ENCODE measurements at regions not wholly inside any gene's neighbourhood (a gene's known extent, or its start where the extent isn't known, plus 50 kb on each side); places are given as distances from the start of the nearest gene placed in this dataset.

DNA sequence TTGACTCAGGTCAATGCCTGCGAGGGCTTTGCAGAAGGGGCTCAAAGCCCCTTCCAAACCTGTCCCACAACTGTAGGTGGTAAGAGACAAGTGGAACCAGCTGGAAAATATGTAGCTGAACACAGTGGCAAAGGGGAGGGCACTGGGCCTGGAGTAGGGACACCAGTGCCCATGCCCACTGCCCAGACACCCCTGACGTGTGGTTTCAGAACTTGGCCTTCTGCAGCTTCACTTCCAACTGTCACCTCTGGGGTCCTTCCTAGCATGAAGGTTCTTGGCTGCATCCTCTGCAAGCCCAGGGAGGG lies 233.1 kb upstream of the IRX1 start:
- no peak for DNase-seq (ENCODE audit: low read depth)

DNA sequence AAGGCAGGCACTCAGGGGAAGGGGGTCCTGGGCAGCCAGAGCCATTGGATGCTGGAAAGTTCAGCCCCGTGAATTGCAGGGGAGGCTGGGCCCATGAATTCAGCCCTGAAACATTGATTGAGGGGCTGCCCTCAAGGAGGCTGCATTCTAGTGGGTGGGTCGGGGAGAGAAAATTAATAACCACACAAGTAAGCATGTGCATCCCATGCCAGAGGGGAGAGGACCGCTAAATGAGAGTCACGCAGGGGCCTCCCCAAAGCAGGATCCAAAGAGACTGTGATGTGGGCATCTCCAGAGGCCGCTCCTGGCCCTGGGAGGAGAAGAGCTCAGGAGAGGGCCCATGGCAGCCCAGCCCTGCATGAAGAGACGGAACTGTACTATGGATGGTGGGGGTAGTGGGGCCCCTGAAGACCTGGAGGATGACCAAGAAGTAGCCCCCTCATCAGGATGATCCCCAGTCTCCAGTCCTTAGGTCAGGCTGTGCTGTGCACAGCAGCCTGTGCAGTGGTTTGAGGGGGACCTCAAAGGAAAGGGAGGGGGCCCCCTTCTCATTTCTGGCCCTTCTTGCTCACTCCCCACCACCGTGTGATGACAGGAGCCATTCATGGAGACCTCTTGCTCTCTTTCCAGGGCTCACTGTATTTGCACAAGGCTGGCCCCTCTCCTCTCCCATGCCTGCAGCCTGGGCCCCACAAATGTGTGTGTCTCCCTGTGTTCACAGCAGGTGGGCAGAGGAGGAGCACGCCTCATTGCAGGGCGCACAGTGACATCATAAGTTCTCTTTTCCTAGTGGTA lies 233.6 kb upstream of the IRX1 start:
- no peak for DNase-seq (ENCODE audit: low read depth)

DNA sequence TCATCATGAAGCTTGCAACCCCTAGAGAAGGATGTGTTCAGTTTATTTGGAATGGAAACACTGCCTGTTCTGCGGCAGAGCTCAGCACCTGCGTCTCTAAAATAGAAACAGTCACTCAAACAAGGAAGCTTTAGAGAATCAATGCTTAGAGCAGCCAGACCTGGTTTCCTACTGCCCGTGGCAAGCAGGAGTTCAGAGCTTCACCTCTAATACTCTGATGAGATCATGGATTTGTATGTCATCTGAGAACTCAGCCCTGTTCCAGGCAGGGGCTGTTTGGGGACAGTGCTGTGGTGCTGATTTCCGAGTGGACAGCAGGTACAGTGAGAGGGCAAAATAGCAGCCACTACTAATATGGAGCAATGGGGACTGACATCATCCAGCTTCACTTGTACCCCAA lies 236.0 kb upstream of the IRX1 start:
- no peak for DNase-seq (ENCODE audit: low read depth)

DNA sequence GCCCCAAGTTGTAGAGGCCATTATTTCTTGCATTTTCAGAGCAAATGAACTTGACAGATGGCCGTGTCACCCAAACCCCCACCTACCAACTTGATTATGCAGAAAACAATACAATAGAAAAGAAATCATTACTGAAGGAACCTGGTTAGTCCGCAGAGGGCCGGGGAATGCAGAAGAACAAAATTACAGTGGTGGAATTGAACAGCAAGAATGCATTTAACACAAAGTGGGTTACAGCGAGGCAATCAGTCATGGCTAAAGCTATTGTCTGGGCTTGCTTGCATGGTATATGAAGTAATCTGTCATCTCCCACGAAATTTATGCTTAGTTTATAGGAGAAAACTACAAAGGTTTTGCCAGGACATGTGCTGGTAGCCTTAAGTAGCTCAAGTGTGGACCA lies 238.3 kb upstream of the IRX1 start:
- DNase-seq (ENCODE audit: low read depth), result no peak

DNA sequence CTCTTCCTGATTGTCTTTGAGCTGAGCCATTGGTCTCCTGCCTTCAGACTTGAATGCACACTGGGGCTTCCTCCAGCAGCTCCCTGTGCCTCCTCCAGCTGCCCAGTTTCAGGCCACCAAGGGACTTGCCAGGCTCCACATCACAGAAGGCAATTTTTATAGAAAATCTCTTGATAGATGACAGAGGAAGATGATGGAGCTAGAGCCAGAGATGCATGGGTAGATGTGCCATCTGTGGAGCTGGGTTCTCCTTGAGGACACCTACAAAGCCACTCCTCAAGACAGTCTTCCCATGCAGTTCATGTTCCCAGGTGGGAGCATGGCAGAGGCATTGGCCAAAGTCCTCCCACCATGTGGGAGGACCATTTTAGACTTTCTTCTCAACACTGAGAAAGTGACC lies 239.6 kb upstream of the IRX1 start:
- no peak for DNase-seq (ENCODE audit: low read depth)

DNA sequence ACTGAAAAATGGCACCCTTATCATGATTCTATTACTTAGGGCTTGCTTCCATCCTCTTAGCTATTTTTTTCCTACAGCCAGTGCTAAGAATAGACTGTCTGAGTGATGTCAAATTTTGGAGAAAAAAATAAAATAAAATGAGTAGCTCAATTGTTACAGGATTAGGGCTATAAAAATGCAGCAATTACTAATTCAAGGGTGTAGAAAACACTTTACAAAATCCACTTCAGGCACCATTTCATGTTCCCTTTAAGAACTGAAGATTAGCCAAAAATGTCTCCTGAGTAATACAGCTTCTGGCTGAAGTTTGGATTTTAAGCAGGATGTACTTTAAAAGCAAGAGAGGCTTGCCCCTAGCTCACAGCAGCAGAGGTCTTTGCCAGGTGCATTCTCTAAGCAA lies 240.5 kb upstream of the IRX1 start:
- no peak for DNase-seq (ENCODE audit: low read depth)

DNA sequence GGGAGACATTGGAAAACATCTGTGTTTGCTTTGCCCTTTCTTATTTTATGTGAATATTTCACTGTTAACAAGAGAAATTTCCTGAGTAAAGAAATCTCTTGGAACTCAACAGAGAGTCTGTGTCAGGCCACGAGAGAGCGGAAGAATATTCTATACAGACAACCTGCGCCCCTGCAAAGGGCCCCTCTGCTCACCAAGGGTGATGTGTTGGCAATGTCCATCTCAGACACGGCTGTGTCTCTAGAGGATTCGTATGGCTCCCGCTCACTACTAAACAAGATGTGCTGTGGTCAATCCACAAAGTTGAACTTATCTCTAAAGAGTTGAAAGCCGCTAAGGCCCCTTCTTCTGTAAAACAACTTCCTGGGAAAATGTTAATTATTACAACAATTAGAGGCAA lies 241.0 kb upstream of the IRX1 start:
- no peak for DNase-seq (ENCODE audit: low read depth)

DNA sequence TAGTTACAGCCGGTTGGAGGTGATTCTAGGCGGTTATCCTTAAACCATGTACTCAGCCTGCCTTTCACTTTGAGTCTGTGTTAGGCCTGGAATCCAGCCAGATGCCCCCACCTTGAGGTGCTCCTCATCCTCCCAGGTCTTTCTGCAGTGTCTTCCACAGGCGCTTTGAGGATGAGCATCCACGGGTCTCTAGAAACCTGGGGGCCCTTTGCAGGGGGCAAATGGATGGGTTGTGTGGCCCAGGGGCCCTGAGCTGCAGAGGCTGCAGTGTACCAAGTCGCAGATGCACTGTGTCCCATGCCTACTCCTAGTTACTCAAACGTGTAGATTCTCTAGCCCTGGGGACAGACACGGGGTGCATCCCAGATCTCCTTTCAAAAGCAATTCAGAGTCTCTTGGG lies 242.1 kb upstream of the IRX1 start:
- no peak for DNase-seq (ENCODE audit: low read depth)

DNA sequence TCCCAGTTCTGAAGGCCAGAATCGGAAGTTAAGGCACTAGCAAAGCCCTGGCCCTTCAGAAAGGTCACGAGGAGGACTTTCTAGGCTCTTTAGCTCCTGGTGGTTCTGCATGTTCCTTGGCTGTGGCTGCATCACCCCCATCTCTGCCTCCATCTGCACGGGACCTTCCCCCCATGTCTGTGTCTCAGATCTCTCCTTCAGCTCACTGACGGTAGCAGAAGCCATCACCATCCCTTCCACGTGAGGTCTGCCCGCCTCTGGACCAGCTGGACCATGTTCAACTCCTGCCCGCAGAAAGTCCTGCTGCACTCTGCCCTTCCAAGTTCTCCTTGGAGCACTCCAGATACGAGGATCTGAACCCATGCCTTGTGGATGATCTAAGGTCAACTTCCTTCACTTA lies 242.9 kb upstream of the IRX1 start:
- DNase-seq (ENCODE audit: low read depth), result no peak

DNA sequence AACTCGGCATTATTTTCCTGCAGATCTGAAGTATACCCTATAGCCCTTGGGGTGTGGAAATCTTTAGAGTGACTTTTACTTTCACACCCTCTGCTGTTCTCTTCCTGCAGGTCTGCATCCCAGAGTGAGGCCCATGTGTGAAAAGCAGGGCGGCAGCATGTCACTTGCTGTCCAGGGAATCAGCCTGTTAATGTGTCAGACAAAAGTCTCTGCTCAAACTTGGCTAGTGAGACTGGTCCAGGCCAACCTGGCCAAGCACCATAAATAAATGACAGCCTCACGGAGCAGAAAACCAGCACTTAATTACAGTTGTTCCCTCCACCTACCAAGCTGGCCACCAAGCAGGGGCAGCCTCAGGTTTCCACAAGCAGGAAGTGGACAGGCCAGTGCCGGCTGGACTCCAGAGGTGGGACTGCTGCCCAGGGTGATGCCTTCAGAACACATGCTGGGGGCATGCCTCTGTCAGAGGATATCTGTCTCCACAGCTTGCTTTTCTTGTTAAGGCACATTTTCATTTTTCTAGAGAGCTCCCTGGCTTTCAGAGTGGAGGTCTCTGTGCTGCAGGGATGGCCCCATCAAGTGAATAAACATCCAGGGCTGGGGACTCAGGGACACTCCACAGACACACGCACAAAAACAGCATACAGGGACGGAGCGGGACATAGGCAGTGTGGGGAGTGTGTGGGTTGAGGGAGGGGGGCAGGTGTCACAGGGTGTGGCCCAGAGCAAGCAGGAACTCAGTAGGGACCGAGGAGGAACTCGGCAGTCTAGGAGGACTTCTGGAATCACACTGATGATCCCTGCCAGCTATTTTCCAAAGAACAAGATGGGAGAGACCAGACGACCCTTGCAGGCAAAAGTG lies 243.8 kb upstream of the IRX1 start:
- DNase-seq (ENCODE audit: low read depth), result no peak

DNA sequence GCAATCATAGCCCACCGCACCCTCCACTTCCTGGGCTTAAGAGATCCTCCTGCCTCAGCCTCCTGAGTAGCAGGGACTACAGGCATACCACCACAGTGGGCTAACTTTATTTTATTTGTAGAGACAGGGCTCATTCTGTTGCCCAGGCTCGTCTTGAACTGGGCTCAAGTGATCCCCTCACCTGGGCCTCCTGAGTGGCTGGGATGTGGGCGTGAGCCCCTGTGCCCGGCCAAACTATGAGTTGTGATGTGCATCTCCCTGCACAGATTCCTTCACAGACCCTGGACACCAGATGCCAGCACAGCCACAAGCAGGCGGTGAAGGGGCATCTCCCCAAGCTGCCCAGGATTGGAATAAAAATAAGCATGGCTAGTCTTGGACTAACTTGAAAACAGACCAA lies 244.9 kb upstream of the IRX1 start:
- DNase-seq (ENCODE audit: low read depth), result no peak

DNA sequence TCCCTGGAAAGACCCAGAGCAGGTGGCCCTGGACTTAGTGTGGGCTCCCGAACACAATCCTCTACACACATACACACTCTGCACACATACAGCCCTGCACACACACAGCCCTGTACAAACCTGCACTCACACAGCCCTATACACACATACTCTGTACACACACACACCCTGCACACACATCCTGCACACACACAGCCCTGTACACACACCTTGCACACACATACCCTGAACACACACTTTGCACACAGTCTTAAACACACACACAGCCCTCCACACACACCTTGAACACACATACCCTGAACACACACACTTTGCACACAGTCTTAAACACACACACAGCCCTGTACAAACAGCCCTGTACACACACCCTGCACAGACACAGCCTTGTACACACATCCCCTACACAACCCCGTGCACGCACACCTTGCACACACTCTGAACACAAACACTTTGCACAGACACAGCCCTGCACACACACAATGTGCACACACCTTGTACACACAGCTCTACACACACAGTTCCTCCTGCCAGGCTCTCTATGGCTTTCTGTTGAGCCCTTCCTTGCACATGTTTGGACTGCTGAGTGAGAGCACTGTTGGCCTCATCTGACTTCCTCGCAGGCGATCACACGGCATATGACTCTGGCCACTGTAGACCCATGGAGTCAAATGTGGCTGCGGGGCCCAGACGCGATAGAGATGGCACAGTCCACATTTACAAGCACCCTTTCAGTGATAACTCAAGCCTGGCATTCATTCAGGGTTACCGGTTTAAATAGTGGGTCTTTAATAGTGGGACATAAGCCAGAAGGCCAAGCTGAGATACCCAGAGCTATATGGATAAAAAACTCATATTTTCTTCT lies 245.7 kb upstream of the IRX1 start:
- no peak for DNase-seq (ENCODE audit: low read depth)

DNA sequence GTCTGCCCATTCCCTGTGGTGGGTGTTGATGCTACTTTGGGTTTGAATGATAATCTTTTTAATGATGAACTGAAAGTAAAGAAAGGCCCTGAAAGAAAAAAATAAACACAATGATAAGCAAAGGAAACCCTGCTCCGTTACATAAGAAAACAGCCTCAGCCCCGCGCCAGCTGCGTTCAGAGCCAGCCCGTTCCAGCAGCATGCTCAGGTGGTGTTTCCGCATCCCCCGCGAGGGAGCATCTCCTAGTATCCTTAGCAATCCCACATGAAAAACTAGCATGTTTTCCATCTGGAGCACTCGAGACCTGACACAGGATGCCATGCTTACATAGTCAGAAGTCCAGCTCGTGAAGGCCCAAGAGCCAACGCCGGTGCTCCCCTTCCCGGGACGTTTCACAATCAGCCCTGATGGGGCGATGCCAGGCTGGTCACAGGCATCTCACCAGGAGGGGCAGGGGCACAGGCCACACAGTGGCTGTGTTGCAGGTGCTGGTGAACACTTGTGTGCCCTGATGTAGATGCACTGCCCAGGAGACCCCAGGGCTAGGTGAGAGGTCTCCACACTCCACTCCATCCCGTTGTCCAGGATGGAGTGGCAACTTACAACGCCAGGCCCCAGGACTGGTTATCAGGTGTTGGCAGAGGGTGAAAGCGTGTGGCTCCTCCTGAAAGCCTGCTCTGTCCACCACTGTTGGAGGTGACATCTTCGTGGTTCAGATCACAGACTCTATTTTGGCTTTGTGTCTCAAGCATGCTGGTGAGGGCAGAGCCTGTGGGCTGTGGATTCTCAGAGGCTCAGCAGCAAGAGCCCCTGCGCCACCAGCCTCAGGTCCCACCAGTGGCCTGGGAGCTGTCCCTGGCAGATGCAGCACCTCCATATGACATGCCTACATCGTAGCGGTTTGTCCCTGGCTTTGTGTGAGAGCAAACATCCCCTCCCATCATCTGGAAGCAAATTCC lies 246.8 kb upstream of the IRX1 start:
- DNase-seq (ENCODE audit: low read depth), result no peak

DNA sequence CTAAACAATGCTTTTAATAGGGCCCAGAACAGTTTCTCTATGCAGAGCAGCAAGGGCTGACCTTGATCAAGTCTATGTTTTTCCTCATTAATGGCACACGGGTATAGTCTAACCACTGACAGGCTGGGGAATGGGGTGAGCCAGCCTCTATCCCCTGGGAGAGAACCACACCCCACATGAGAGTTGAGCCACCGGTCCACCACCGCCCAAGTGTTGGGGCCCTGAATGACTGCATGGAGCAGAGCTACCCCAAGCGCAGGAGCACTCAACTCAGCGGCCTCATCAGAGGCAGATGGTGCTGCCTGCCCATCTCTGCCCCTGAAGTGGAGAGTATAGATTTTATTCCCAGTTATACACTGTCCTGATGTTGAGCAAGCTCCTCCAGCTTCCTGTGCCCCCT lies 247.9 kb upstream of the IRX1 start:
- DNase-seq (ENCODE audit: low read depth), result no peak

DNA sequence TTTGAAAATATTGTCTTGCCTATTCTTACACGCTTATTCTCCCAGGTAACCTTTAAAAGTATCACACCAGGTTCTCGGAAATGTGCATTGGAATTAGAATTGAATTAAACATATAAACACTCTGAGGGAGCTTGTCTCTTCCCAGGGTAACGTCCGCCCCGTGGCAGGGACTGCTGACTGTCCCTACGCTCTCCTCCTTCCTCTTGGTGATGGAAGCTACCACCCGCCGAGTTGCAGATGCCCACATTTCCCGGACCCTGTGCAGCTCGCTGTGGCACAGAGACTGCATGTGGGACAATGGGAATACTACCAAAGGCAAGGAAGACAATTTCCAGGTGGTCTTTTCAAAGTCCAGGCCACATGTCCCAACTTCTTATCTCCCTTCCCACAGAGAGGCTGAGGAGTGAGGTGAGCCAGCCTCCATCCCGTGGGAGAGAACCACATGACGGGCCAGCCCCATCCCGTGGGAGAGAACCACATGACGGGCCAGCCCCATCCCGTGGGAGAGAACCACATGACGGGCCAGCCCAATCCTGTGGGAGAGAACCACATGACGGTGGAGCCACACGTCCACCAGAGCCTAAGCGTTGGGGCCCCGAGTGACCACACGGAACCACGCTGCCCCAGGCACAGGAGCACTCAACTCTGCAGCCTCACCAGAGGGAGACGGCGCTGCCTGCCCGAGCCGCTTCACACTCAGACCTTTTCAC lies 249.4 kb upstream of the IRX1 start:
- no peak for DNase-seq (ENCODE audit: low read depth)

DNA sequence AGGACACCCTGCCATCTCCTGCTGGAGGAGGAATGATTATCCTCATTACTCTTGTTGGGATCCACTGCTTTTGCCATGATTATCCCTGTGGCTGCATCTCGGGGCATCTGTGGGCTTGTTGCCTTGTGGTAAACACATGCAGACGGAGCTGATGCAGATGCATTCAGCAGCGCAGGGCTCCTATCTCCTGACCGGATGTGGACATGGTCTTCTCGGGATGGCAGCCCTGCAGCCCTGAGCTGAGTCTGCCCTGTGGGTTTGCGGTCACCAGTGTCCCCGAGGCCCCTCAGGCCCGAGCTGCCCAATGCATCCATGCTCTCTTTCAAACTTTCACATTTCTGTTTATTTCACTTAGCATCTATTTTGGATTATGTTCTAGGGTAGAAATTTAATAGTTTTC lies 250.4 kb upstream of the IRX1 start:
- no peak for DNase-seq (ENCODE audit: low read depth)

DNA sequence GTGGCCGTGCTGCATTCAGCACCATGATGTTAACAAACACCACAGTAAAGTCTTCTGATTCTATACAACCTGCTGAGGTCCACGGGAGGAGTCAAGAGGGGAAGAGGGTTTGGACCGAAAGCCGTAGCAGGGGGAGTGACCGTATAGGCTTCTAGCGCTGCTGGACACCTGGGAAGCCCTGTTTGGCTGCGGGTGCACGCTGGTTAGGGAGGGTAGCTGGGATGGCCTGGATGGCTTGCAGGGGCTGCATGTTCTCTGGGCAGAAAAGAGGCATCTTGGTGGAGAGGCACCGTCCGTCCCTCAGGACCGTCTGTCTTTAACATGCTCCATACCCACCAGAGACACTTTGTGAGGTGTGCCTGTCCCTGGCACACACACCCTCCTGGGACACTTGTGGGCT lies 251.0 kb upstream of the IRX1 start:
- DNase-seq (ENCODE audit: low read depth), result no peak

DNA sequence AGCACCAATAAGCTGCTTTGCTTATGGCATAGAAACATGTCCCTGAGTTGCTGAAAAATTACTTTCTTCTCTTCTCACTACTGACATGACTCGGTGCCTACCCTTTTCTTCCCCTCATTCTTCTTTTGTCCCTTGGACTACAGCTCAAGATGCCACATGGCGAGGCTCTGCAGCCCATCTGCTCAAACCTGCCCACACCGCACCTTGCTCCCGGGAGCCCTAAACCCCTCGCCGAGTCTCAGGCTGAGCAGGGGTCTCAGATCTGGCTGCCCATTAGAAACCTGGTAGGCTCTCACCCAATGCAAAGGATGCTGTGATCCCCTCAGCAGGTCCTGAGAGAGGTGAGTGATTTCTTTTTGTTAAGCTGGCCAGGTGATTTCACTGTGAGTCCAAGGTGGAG lies 251.7 kb upstream of the IRX1 start:
- no peak for DNase-seq (ENCODE audit: low read depth)

DNA sequence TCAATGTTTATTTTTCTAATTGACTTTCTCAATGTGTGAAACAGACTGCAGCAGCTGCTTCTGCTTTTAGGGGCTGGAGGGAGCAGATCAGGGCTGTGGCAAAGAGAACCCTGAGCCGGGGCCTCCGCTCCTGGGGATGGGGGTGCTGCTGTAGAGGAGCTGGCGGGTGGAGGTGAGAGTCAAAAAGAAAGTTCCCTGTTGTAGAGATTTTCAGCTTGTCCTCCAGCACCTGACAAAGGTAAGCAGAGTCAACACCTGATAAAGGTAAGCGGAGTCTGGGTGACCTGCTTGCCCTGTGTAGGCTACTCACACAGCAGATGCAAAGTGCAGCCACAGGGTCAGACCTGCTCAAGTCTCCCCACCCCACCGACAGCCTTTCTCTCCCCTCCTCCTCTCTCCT lies 252.4 kb upstream of the IRX1 start:
- DNase-seq (ENCODE audit: low read depth), result no peak

DNA sequence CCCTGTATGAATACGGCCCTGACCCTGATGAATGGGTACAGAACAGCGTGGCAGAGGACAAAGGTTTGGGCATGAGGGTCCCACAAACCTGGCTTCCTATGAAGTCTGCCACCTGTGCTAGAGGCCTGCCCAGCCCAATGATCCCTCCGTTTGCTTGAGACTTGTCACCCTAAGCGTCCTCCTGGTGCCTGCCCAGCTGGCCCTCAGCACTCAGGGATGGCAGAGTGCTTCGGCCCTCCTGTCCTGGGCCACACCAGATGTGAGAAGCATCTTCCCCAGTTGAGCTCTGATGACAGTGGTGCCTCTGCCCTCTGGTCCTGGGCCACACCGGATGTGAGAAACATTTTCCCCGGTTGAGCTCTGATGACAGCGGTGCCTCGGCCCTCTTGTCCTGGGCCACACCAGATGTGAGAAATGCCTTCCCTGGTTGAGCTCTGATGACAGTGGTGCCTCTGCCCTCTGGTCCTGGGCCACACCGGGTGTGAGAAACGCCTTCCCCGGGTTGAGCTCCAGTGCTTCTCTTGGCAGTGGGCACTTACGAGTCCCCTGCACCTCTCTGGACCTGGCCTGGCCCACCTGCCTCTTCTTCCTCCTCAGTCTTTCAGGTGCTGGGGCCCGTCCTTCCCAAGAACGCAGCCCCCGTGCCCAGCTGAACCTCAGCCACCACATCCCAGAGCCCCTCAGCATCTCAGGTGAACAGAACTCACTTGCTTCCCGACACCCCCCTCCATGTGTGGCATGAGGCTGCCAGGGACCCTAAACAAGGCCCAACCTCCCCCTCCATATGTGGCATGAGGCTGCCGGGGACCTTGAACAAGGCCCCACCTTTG lies 253.1 kb upstream of the IRX1 start:
- DNase-seq (ENCODE audit: low read depth), result no peak
